HG02571 (cell line): ENCODE measurements at regions not wholly inside any gene's neighbourhood (a gene's known extent, or its start where the extent isn't known, plus 50 kb on each side); places are given as distances from the start of the nearest gene placed in this dataset.
A peak's percentile ranks its signal among the peaks of the same experiment; 100 is the strongest.
"Not testable (repeated sequence)": the region's sequence is repeated elsewhere in the genome, so short reads cannot be mapped to it uniquely, and the experiment has no call there.

Experiments used
- ATAC-seq: cut with Tn5 transposase; IDR thresholded peaks from one replicate; pipeline ENCODE4 v1.9.1; 2021; ENCODE audit warnings: mild to moderate bottlenecking, moderate library complexity; ENCODE audit not compliant: unreplicated experiment

GRCh38 chr1:222079566-222079965, 337.7 kb upstream of the DUSP10 start:
- no peak for ATAC-seq

GRCh38 chr1:222077206-222077605, 335.3 kb upstream of the DUSP10 start:
- ATAC-seq: no peak

- no peak for ATAC-seq
These were observed 332.4 kb upstream of the DUSP10 start for GRCh38 chr1:222074317-222074716.

GRCh38 chr1:222073307-222073995, 331.6 kb upstream of the DUSP10 start:
- ATAC-seq: no peak

GRCh38 chr1:222071387-222071786, 329.5 kb upstream of the DUSP10 start:
- no peak for ATAC-seq

GRCh38 chr1:222068937-222069336, 327.0 kb upstream of the DUSP10 start:
- ATAC-seq: no peak

- no peak for ATAC-seq
These were observed 326.2 kb upstream of the DUSP10 start for GRCh38 chr1:222068101-222068500.

GRCh38 chr1:222066539-222066938, 324.6 kb upstream of the DUSP10 start:
- no peak for ATAC-seq

GRCh38 chr1:222065234-222065633, 323.3 kb upstream of the DUSP10 start:
- no peak for ATAC-seq

- no peak for ATAC-seq
These were observed 322.7 kb upstream of the DUSP10 start for GRCh38 chr1:222064388-222065211.

- no peak for ATAC-seq
These were observed 320.8 kb upstream of the DUSP10 start for GRCh38 chr1:222062640-222063039.

GRCh38 chr1:222061711-222062359, 319.9 kb upstream of the DUSP10 start:
- no peak for ATAC-seq

- no peak for ATAC-seq
These were observed 318.5 kb upstream of the DUSP10 start for GRCh38 chr1:222060210-222060916.

GRCh38 chr1:222058249-222058648, 316.4 kb upstream of the DUSP10 start:
- no peak for ATAC-seq

- peak; percentile 64 for ATAC-seq
These were observed 315.3 kb upstream of the DUSP10 start for GRCh38 chr1:222057162-222057561.

GRCh38 chr1:222054416-222054815, 312.5 kb upstream of the DUSP10 start:
- no peak for ATAC-seq

- ATAC-seq: no peak
These were observed 312.0 kb upstream of the DUSP10 start for GRCh38 chr1:222053790-222054294.

GRCh38 chr1:222051311-222051710, 309.4 kb upstream of the DUSP10 start:
- not testable (repeated sequence) for ATAC-seq

- not testable (repeated sequence) for ATAC-seq
These were observed 307.8 kb upstream of the DUSP10 start for GRCh38 chr1:222049661-222050060.

GRCh38 chr1:222049176-222049575, 307.3 kb upstream of the DUSP10 start:
- ATAC-seq: no peak

- ATAC-seq: peak; percentile 72
These were observed 306.3 kb upstream of the DUSP10 start for GRCh38 chr1:222048094-222048595.
